HepG2 (cell line): ENCODE measurements at regions not wholly inside any gene's neighbourhood (a gene's known extent, or its start where the extent isn't known, plus 50 kb on each side); places are given as distances from the start of the nearest gene placed in this dataset.

ENCODE experiments used
- ATAC-seq: fragments of 200-7000 bp; cut with Tn5 transposase; 3 replicates; pipeline ENCODE4 v1.9.1; 2020; ENCODE audit warnings: mild to moderate bottlenecking, moderate library complexity
- BruUV-seq: library from RNA; stranded (reverse); fragments of 400-500 nt; replicated peaks from 2 replicates; lab custom pipeline; 2021; lab: Mats Ljungman, UMichigan
- CTCF ChIA-PET: fragments of 300-600 bp; formaldehyde crosslinking; extraction: SDS; loops from one replicate; lab custom pipeline; 2021; ENCODE audit warnings: low total read pairs, inconsistent platforms, low intra/inter-chr PET ratio; lab: Yijun Ruan, JAX
- POLR2A ChIA-PET: fragments of 350-600 bp; sonication (Branson Sonifier 250); formaldehyde crosslinking; loops from one replicate; lab custom pipeline; 2020; ENCODE audit warnings: antibody characterized with exemption, inconsistent platforms; lab: Yijun Ruan, JAX
- DNase-seq: peaks from one replicate; pipeline ENCODE4 v3.0.0-alpha.2; 2015; ENCODE audit warnings: low spot score
- FAIRE-seq: peaks from 3 replicates; lab custom pipeline; 2011; peaks lifted over from hg19 to GRCh38; lab: Jason Lieb, UNC
- H2AFZ ChIP-seq: one replicate; pipeline ENCODE4 v1.6.1; 2011; ENCODE audit warnings: low read length, inconsistent platforms
- H3K27ac ChIP-seq: fragments of 300-600 bp; 3 replicates; pipeline ENCODE4 v1.8.0; 2011; ENCODE audit warnings: mixed run types, mild to moderate bottlenecking, mixed read lengths, low read length, inconsistent platforms; ENCODE audit not compliant: insufficient read depth; ENCODE audit errors: extremely low read length
- H3K27me3 ChIP-seq, 2 experiments: fragments of 200-600 bp in 1 of 2; 2 replicates in 1 of 2; 3 replicates in 1 of 2; pipeline versions ENCODE4 v1.6.0 to v1.8.0; 2011; ENCODE audit warnings: low read length in 2 of 2, mild to moderate bottlenecking in 2 of 2, moderate library complexity in 2 of 2, inconsistent platforms in 1 of 2; ENCODE audit not compliant: insufficient read depth in 2 of 2, control insufficient read depth in 1 of 2
- H3K36me3 ChIP-seq, 2 experiments: fragments of 200-600 bp in 1 of 2; replicated peaks in 1 of 2; 2 replicates in 1 of 2; 3 replicates in 1 of 2; pipeline versions ENCODE4 v1.5.1 to v1.8.0; 2011; ENCODE audit warnings: low read length in 2 of 2, inconsistent platforms in 1 of 2; ENCODE audit not compliant: insufficient read depth in 2 of 2, control insufficient read depth in 1 of 2
- H3K4me1 ChIP-seq: 2 replicates; pipeline ENCODE4 v1.5.1; 2012; ENCODE audit warnings: low read length, inconsistent platforms; ENCODE audit not compliant: insufficient read depth
- H3K4me2 ChIP-seq: 2 replicates; pipeline ENCODE4 v1.6.0; 2011; ENCODE audit warnings: low read depth, low read length, inconsistent platforms
- H3K4me3 ChIP-seq, 3 experiments: fragments of 200-600 bp in 1 of 3; sonication (generic), shearing (Covaris generic) in 1 of 3; replicated peaks in 1 of 3; 2 replicates each; pipeline ENCODE4 v1.5.1; 2011 to 2016; ENCODE audit warnings: low read length in 3 of 3, inconsistent platforms in 2 of 3, low read depth in 2 of 3, mild to moderate bottlenecking in 2 of 3, control low read depth in 1 of 3, mixed read lengths in 1 of 3; ENCODE audit not compliant: insufficient read depth in 1 of 3
- H3K79me2 ChIP-seq: one replicate; pipeline ENCODE4 v1.6.1; 2011; ENCODE audit warnings: low read length, inconsistent platforms; ENCODE audit not compliant: insufficient read depth
- H3K9ac ChIP-seq: 2 replicates; pipeline ENCODE4 v1.6.0; 2011; ENCODE audit warnings: mild to moderate bottlenecking, low read depth, low read length, inconsistent platforms; ENCODE audit not compliant: insufficient read depth
- H3K9me3 ChIP-seq: 2 replicates; pipeline ENCODE4 v1.5.1; 2012; ENCODE audit warnings: mild to moderate bottlenecking, low read length
- H4K20me1 ChIP-seq: 2 replicates; pipeline ENCODE4 v1.6.0; 2011; ENCODE audit warnings: inconsistent platforms, mild to moderate bottlenecking, low read length, moderate library complexity; ENCODE audit not compliant: insufficient read depth
- ADNP ChIP-seq: sonication (generic); formaldehyde crosslinking; IDR thresholded peaks from 2 replicates; pipeline ENCODE4 v1.4.0; 2020; ENCODE audit warnings: missing genetic modification reagents
- CBX1 ChIP-seq: IDR thresholded peaks from one replicate; pipeline ENCODE4 v1.6.1; 2016; ENCODE audit warnings: antibody characterized with exemption, low read depth
- CBX2 ChIP-seq, 2 experiments: fragments of 200-600 bp in 1 of 2; sonication (generic); formaldehyde crosslinking in 1 of 2; IDR thresholded peaks; 2 replicates each; pipeline versions ENCODE4 v1.7.0 to v1.8.1; 2018 to 2022; ENCODE audit warnings: low read depth in 2 of 2, low read length in 1 of 2, mild to moderate bottlenecking in 1 of 2, missing genetic modification reagents in 1 of 2
- CC2D1A ChIP-seq: sonication (generic); formaldehyde crosslinking; IDR thresholded peaks from 2 replicates; pipeline ENCODE4 v1.8.1; 2023; ENCODE audit warnings: mild to moderate bottlenecking, missing genetic modification reagents
- CREM ChIP-seq, 2 experiments: sonication (generic) in 1 of 2; formaldehyde crosslinking in 1 of 2; IDR thresholded peaks; 2 replicates each; pipeline versions ENCODE4 v1.4.0 to v1.6.1; 2016 to 2020; ENCODE audit warnings: antibody characterized with exemption in 1 of 2, mild to moderate bottlenecking in 1 of 2, missing genetic modification reagents in 1 of 2
- DNMT1 ChIP-seq: sonication (generic); formaldehyde crosslinking; IDR thresholded peaks from 2 replicates; pipeline ENCODE4 v1.5.1; 2020; ENCODE audit warnings: mild to moderate bottlenecking, missing genetic modification reagents
- HES4 ChIP-seq: sonication (generic); formaldehyde crosslinking; IDR thresholded peaks from 2 replicates; pipeline ENCODE4 v1.9.0; 2021; ENCODE audit warnings: mild to moderate bottlenecking, missing genetic modification reagents, borderline replicate concordance
- HMGA1 ChIP-seq: sonication (generic); formaldehyde crosslinking; conservative IDR thresholded peaks from 2 replicates; pipeline ENCODE4 v1.4.0; 2020; ENCODE audit warnings: missing genetic modification reagents
- IRX3 ChIP-seq: sonication (generic); formaldehyde crosslinking; IDR thresholded peaks from 2 replicates; pipeline ENCODE4 v1.8.1; 2023; ENCODE audit warnings: mild to moderate bottlenecking, low read depth, missing genetic modification reagents, borderline replicate concordance
- MAFF ChIP-seq: IDR thresholded peaks from 2 replicates; pipeline ENCODE4 v1.6.1; 2011; ENCODE audit warnings: low read depth, low read length, improper control_type of control experiment
- NFYC ChIP-seq: IDR thresholded peaks from 2 replicates; pipeline ENCODE4 v1.6.1; 2016; ENCODE audit warnings: missing genetic modification reagents, missing compliant biosample characterization
- TCF12 ChIP-seq, 2 experiments: fragments of 450-650 bp in 1 of 2; sonication (generic) in 1 of 2; formaldehyde crosslinking in 1 of 2; IDR thresholded peaks; 2 replicates each; pipeline versions ENCODE4 v1.6.1 to v1.8.0; 2017 to 2022; ENCODE audit warnings: antibody characterized with exemption in 1 of 2, mild to moderate bottlenecking in 1 of 2, missing genetic modification reagents in 1 of 2, moderate library complexity in 1 of 2
- WIZ ChIP-seq: sonication (generic); formaldehyde crosslinking; IDR thresholded peaks from 2 replicates; pipeline ENCODE4 v1.5.1; 2020; ENCODE audit warnings: mild to moderate bottlenecking, missing genetic modification reagents
- XRCC5 ChIP-seq: fragments of 200-400 bp; formaldehyde crosslinking; optimal IDR thresholded peaks from 2 replicates; pipeline ENCODE3; 2017; ENCODE audit warnings: mild to moderate bottlenecking, low read length
- ZNF331 ChIP-seq: sonication (generic); formaldehyde crosslinking; IDR thresholded peaks from 2 replicates; pipeline ENCODE4 v1.4.0; 2020; ENCODE audit warnings: missing genetic modification reagents
- ZNF33A ChIP-seq: sonication (generic); formaldehyde crosslinking; IDR thresholded peaks from 2 replicates; pipeline ENCODE4 v1.5.1; 2020; ENCODE audit warnings: missing genetic modification reagents, mild to moderate bottlenecking, moderate library complexity, borderline replicate concordance
- ZNF567 ChIP-seq: sonication (generic); formaldehyde crosslinking; IDR thresholded peaks from 2 replicates; pipeline ENCODE4 v1.8.1; 2023; ENCODE audit warnings: mild to moderate bottlenecking, missing genetic modification reagents, borderline replicate concordance
- WGBS: methylation state at CpG from one replicate; pipeline ENCODE4 v1.1.6; 2017; ENCODE audit warnings: low lambda C conversion rate; 5-methylcytosine and 5-hydroxymethylcytosine counted together
- in situ Hi-C: cut with HindIII; loops from 2 replicates; pipeline ENCODE4 v1.10.0; 2017; ENCODE audit warnings: low pct_unique_long_range_greater_than_20kb; ENCODE audit not compliant: extremely low pct_ligation_motif_present
- intact Hi-C: fragments of 100-400 bp; cut with micrococcal nuclease; formaldehyde crosslinking; loops from one replicate; pipeline ENCODE4 v1.10.0; 2022; ENCODE audit not compliant: unreplicated experiment
- TF ChIP-seq, protein P1 (sequence below): sonication (generic); formaldehyde crosslinking; IDR thresholded peaks from 2 replicates; pipeline ENCODE4 v1.4.0; 2020; ENCODE audit warnings: mild to moderate bottlenecking, missing genetic modification reagents

- Histone ChIP-seq H3K27ac (no peak overlapping the region), H3K9ac (no peak overlapping the region), H3K4me2 (no peak overlapping the region), H3K4me1 (no peaks in the 10 kb centered on the region), H4K20me1 (no peaks in the 10 kb centered on the region), H3K9me3 (no peaks in the 10 kb centered on the region), H2AFZ (no peak overlapping the region), H3K4me3 (no peak overlapping the region), H3K36me3 (no peaks in the 10 kb centered on the region), H3K79me2 (no peaks in the 10 kb centered on the region), H3K27me3 (no peaks in the 10 kb centered on the region)
- POLR2A ChIA-PET: no interaction called here
- 77% methylated on average over 1 of the region's 1 CpG for whole genome bisulfite sequencing
- TF ChIP-seq CBX2 (IDR thresholded peaks at IDR 0.05; ENCODE audit: low read depth, low read length) (no peak), CBX2 (CRISPR knock-in tag; IDR thresholded peaks at IDR 0.05; ENCODE audit: low read depth) (no peak), CBX1 (no peak), ZNF33A (CRISPR knock-in tag) (no peak), ZNF331 (CRISPR knock-in tag) (no peak), NFYC (no peak), HES4 (CRISPR knock-in tag) (no peak), TCF12 (IDR thresholded peaks at IDR 0.05) (no peak), TCF12 (CRISPR knock-in tag; IDR thresholded peaks at IDR 0.05) (no peak), XRCC5 (no peak), MAFF (no peak), CREM (IDR thresholded peaks at IDR 0.05) (no peak), CREM (CRISPR knock-in tag; IDR thresholded peaks at IDR 0.05) (no peak), WIZ (CRISPR knock-in tag) (no peak), IRX3 (CRISPR knock-in tag) (no peak), ZNF567 (no peak), ADNP (CRISPR knock-in tag) (no peak), HMGA1 (CRISPR knock-in tag) (no peak), DNMT1 (CRISPR knock-in tag) (no peak), CC2D1A (CRISPR knock-in tag) (no peak)
- TF ChIP-seq, protein P1, sequence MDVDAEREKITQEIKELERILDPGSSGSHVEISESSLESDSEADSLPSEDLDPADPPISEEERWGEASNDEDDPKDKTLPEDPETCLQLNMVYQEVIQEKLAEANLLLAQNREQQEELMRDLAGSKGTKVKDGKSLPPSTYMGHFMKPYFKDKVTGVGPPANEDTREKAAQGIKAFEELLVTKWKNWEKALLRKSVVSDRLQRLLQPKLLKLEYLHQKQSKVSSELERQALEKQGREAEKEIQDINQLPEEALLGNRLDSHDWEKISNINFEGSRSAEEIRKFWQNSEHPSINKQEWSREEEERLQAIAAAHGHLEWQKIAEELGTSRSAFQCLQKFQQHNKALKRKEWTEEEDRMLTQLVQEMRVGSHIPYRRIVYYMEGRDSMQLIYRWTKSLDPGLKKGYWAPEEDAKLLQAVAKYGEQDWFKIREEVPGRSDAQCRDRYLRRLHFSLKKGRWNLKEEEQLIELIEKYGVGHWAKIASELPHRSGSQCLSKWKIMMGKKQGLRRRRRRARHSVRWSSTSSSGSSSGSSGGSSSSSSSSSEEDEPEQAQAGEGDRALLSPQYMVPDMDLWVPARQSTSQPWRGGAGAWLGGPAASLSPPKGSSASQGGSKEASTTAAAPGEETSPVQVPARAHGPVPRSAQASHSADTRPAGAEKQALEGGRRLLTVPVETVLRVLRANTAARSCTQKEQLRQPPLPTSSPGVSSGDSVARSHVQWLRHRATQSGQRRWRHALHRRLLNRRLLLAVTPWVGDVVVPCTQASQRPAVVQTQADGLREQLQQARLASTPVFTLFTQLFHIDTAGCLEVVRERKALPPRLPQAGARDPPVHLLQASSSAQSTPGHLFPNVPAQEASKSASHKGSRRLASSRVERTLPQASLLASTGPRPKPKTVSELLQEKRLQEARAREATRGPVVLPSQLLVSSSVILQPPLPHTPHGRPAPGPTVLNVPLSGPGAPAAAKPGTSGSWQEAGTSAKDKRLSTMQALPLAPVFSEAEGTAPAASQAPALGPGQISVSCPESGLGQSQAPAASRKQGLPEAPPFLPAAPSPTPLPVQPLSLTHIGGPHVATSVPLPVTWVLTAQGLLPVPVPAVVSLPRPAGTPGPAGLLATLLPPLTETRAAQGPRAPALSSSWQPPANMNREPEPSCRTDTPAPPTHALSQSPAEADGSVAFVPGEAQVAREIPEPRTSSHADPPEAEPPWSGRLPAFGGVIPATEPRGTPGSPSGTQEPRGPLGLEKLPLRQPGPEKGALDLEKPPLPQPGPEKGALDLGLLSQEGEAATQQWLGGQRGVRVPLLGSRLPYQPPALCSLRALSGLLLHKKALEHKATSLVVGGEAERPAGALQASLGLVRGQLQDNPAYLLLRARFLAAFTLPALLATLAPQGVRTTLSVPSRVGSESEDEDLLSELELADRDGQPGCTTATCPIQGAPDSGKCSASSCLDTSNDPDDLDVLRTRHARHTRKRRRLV (CRISPR knock-in tag): no peak
- in situ Hi-C loops (no loop called here), intact Hi-C loops (no loop called here)
- BruUV-seq: no TSS peak
- DNase-seq (no peak), FAIRE-seq (no peak), ATAC-seq (no peak)
- CTCF ChIA-PET: no interaction called here
Observed at GRCh38 chr2:144170179-144170578, 349.7 kb downstream of the ZEB2 start.
